ENCODE measurements at regions not wholly inside any gene's neighbourhood (a gene's known extent, or its start where the extent isn't known, plus 50 kb on each side); places are given as distances from the start of the nearest gene placed in this dataset.

DNA sequence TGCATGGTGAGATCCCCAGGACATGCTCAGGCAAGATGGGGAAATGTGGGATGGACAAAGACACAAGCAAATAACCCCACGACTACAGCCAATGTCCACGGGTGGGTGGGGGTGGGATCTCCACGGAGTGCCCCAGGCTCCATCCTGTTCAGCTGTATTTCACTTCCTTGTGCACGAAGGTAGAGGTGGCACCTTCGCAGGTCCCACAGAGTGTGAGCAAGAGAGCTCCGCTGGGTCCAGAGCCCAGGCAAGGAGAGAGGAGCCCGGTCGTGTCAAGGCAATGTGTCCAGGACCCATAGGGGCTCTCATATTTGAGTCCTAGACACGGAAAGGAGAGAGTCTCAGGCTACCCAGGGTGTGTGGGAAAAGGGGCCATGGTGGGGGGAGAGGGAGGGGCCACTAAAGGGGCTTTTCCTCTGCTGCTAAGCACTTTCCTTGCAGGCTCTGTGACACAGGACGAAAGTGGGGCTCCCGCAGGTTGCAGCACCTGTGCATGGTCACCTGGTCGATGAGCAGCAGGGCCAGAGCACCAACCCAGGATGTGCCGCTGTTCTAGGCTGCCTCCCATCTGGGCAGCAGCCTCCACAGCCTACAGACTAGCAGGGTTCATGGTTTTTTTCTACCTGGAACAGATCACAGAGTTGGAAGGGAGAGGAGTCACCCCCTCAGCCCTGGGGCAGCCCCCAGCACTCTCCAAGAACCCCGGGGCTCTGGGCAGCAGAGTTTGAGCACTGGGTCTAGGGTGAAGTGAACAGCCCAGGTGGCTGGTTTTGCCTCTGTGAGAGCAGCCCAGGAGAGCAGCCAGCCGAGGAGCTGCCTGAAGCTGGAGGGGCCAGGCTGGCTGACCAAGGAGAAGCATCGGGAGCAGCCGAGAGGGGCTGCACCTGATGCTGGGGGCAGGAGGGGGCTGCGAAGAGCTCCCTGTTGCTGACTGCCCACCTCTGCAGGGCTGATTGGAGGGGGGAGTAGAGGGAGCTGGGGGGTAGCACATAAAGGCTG is 100.7 kb upstream of the MVB12B start:
- no peak for DNase-seq

DNA sequence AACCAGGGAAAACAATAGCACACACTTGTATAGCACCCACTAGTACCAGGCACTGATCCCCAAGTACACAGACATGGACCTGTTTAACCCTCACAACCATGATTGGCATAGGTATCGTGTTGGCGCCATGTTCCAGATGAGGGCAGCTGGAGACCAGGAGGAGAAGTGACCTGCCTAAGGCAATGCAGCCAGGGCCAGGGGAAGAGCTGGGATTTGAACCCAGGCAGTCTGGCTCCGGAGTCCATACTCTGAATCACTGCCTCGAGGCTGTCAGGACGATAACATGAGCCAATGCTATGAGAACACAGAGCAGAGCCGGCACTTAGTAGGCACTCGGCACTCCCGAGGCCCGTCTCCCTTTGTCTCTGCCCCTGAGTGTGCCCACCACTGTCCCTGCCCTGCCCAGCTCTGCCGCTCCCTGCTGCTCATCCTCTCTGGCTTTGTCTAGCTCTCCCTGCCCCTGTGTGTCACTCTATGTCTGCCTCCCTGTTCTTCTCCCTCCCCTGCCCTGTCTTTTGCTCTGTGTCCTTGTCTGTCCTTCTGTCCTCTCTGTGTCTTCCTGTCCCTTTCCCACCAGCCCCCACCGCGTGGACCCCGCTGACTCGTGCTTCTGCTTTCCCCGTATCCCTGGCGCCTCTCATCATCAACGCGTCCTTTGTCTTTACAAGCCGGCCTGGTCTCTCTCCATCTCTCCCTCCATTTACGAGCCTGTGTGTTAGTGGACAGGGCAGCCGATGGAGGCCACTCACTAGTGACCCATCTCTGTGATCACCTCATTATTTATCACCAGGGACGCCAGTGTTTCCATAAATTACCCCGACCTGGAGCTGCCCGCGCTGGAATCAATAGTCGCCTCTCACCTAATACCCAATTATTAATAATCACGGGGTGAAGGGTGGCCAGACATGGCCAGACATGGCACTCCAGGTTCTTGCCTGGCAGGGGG is 99.4 kb upstream of the MVB12B start:
- no peak for DNase-seq

DNA sequence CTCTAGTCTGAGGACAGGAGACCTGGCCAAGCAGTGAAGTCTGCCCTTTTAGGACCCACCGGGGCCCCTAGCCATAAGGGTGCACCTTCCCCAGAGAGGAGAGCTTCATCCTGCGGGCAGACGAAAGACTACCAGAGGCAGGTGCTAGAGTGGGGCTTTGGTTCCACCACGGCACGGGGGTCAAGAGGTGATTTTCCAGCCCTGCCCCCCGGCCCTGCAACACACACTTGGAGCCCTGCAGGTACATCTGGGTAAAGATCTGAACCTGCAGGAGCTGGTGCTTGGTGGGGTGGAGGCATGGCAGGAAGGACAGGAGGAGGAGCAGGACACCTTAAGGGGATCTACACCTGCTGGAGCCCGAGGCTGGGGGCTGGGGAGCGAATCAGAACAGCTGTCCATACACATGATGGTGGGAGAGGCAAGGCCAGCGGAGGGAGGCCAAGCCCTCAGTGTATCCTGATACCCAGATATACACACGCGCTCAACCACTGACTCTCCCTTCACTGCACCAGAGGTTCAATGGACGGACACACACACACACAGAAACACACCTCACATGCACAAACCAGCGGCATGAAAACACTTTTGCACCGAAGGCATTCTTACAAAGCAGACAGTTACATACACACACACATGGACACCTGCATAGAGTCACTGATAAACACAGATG is 98.4 kb upstream of the MVB12B start:
- no peak for DNase-seq

DNA sequence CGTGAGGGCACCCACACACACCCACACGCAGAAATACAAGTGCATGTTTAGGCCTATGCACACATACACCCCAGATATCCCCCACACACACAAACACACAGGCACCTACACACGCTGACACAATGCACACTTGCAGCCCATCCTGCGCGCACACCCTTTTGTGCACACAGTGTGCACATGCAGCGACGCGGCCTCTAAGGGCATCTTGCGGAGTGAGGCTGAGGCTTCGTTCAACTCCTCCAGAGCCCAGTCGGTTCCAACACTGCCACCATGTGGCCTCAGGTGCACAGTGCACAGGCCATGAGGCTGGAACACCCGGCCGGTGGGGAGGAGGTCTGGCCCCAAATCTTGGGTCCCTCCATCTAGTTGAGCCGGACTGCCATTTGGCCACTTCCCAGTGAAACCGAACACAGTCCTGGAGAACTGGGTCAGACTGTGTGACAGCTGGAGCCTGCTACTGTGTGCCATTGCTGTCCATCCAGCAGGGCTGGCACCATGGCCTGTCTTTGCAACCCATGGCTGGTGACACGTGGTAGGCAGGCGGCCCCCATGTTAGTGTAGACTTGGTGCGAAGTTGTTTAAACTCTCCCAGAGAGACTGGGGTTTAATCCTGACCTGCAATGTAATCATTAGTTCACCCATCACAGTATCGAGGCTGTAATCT is 97.7 kb upstream of the MVB12B start:
- DNase-seq: peak; percentile 71

DNA sequence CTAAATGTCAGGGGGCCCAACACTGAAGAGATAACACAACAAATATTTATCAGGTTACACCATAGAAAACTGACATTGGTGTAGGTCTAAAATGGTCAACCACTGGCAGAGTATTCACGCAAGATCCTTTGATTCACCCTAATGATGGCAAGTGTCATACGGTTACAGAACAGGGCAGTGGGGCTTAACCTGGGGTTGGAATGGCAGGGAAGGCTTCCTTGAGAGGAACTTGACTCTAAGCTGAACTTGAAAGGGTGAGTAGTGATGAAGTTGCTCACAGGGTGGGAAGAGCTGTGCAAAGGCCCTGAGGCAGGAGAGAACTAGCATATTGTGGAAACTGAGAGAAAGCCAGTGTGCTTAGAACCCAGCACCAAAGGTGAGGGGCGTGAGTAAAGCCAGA is 97.1 kb upstream of the MVB12B start:
- DNase-seq: no peak

DNA sequence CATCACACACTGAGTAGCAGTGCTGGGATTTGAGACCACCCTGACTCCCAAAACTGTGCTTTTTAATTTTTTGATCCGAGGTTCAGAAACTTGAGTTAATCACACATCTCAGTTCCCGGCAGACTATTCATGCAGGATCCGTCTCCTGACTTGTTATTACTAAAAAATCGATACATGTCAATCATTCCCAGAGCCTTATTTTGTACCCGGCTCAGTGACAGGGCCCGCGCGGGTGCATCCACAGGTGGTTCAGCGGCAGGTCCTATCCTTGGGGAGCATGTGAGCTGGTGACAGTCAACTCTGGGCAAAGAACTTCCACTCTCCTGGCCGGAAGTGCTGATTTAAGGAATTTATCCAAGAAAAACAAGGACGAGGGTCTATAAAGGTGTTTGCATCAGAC is 95.9 kb upstream of the MVB12B start:
- DNase-seq: no peak

DNA sequence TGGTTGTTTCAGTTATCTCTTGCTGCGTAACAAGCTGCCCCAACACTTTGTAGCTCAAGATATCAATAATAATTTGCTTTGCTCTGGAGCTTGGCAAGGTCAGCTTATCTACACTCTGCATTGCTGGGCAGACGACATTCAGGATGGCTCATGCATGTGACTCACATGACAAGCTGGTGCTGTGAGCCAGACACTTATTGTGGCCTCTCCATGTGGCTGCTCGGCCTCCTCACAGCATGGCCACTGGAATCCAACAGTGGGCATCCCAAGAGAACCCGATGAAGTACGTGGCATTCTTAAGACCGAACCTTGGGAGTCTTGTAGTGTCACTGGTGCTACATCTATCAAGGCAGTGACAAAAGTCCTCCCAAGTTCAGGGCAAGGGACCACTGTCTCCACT is 94.2 kb upstream of the MVB12B start:
- DNase-seq: no peak

DNA sequence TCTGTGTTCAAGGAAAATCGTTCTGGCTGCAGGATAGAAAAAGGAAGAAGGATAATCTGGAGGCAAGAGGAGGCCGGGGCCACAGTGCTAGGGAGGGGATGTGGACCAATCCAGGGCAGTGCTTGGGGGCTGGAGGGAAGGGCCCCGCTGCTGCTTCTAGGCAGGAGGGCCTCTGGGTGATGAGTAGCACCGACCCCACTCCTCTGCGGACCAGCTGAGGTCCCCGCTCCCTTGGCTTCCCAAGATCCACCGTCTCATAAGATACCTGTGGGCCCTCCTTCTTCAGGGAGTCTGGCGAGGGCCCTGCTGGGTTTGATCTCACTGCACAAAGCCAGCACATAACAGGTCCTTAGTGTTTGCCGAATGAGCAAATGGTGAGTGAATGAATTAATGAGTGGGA is 93.5 kb upstream of the MVB12B start:
- DNase-seq: no peak

DNA sequence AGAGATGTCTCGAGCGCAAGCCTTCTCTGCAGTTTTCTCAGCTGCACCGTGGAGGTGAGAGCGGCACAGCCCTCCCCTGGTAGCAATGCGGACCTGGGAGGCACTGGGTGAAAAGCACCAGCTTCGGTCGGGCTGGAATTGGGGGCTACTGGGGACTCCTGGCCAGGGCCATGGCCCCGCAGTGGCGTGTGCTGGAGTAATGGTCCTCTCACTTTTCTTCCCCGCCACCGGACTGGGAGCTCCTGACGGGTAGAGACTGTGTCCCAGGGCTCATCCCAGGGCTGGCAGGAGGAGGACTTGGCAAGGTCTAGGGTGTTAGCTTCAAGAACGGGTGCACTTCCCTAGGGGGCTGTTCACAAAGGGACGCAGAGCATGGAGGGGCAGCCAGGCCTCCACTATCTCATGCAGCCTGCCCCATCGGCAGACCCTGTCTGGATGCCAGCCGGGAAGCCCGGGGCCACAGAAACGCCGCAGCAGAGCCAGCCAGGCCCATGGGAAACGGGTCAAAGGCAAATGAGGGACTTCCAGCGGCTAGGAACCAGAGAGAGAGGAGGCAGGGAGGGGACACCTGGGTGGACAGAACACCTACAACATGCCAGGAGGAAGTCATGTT is 92.6 kb upstream of the MVB12B start:
- no peak for DNase-seq

DNA sequence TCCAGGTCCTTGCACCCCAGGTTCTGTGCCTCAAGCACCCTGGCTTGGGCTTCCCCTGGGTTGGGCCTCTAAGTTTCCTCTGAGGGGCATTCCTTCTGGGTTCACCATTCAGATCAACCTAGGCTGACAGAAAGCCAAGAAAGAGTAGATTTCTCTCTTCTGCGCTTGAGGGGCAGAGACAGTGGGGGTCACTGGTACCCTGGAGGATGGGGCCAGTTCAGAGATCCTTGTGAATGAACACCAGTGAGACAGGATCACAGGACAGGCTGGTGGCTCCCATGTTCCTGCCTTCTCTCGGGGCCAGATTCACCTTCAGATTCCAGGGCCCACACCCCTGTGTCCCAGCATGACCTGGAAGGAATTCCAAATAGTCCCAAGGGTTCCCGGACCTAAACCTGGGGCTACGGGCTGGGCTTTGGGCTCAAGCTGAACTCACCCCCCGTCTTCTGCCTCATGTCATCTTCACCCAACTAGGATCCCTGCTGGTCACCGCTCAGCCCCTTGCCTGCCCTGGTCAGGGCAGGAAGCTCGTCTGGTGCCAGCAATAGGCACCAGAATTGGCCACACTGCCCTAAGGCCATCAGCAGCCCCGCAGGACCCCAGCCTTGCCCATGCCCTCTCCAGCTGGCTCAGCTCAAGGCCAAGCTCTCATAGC is 91.8 kb upstream of the MVB12B start:
- DNase-seq: no peak

DNA sequence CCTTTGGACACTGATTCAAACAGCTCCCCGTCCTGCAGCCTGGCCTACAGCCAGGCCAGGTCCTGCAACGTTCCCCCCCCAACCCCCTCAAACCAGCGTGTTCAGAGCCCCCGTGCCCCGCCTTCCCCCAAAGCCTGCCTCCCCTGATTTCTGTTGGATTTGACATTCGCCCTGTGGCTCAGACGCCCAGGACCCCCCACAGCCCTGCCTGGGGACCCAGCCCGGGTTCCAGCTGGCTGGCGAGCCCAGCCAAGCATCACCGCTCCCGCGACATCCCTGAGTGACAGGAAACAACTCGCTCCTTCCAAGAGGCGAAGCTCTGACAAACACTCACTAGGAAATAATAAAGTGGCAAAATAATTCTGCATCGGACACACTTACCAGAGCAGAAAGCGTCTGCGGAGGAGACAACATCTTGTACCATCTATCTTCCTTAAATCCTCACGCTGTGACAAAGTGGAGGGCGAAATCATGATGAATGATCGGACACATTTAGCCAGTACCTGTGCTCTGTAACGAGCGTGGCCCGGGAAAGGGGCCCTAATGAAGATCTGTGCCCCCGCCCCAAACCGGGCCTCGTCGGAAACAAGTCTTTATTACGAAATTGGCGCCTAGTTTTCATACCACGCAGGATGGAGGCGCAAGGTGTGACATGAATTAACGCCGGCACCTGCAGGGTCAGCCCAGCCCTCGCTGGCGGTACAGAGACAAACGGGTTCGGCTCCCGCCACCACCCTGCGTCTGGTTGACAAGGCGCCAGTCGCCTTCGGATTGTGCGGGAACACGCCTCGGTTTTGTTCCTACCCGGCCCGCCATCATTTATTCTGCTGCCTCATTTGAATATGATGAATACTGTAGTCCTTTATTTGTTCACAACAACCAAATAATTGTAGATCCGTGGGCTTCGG is 91.0 kb upstream of the MVB12B start:
- DNase-seq: no peak

DNA sequence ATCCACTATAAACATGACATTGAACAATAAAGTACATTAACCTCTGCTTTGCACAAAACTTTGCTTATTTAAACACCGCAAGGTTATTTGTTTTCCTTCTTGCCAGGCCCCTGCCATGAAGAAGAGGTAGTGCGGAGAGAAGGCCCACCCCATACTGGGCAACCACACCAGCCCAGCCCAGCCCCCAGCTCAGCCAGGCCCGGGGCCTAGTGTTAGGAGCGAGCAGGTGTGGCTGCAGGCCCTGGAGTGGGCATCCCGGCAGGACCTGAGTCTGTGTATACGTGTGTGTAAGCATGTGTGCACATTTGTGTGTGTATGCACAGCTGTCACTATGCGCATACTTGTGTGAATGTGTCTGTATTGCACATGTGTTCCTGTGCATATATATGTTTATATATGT is 90.4 kb upstream of the MVB12B start:
- DNase-seq: no peak

DNA sequence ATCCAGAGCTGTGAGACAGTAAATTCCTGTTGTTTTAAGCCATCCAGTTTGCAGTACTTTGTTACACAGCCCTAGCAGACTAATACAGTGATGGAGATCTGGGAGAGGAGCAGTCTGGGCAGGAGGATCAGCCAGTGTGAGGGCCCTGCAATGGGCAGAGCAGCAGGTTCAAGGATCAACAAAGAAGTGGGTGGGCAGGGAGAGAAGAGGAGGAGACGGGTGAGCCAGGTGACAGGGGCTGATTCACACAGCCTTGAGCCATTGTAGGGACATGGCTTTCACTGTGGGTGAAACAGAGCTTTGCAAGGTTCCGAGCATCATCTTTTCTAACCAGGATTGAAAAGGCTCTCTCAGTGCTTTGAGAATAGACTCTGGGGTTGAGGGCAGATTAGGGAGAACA is 88.2 kb upstream of the MVB12B start:
- no peak for DNase-seq

DNA sequence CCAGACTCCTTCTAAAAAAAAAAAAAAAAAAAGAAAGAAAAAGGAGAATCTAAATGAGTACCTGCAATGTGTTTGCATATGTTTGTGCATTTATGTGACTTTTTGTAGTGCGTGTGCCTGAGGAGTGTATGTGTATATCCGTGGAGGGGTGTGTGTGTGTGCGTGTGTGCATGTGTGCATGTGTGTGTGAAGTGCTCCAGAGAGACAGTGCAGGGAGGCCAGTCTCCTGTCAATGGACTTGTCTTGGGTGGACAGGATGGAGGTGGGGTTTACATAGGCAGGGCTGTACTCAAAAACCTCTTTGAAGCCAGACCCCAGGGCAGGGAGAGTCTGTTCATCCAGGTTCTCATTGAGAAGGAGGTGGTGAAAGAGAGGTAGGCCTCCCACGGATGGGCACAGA is 87.1 kb upstream of the MVB12B start:
- DNase-seq: no peak

DNA sequence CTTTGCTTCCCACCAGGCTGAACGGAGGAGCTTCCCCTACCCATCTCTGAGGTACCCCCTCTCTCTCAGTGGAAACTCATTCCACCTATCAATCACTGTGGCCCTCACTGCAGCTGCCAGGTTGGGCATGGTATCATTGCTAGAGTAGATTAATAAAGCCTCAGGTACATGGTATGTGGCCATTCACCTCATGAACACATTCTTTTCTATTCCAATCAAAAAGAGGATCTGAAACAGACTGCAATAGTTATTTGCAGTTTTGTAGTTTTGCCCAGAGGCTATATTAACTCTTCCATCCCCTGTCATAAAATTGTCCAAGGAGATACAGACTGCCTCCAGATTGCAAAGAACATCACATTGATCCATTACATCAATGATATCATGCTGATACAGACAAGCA is 85.8 kb upstream of the MVB12B start:
- no peak for DNase-seq

DNA sequence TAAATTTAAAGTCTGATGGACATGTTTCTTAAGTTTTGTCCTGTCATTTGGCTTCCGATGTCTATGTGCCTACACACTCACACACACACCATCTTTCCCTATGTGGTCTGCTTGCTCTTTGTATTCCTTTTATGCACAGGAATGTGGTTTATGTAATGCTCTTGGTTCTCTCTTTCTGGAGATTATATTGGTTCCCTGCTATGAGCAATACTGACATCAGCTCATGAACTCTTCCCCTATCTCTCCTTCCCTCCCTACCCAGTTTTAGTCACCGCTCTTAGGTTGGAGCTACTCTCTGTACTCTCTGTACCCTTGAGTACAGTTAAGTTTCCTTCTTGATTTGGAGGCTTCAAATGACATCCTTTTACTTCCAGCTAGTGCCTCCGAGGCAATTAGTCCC is 77.9 kb upstream of the MVB12B start:
- DNase-seq: no peak

DNA sequence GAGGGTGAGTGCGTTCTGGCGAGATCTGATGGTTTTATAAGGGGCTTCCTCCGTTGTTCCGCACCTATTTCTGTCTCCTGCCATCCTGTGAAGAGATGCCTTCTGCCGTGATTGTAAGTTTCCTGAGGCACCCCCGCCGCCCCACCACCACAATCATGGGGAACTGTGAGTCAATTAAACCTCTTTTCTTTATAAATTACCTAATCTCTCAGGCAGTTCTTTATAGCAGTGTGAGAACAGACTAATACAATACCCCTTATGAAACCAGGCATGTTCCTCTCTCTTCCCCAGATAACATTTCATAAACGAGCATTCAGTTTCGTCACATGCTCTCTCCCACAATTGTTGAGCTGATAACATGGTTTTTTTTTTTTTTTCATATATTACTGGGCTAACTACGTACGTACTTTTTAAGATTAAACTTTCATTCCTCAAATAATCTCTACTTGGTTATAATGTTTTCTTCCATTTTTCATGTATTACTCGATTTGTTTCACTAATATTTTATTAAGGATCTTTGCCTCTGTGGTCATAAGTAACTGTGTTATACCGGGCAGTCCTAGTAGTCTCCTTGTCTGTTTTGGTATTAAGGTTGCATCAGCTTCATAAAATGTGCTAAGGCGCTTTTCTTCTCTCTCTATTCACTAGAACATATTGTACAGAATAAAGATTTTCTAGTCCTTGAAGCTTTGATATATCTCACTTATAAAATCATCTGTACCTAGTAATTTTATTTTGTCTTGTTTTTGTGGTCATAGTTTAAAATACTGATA is 64.9 kb upstream of the MVB12B start:
- no peak for DNase-seq

DNA sequence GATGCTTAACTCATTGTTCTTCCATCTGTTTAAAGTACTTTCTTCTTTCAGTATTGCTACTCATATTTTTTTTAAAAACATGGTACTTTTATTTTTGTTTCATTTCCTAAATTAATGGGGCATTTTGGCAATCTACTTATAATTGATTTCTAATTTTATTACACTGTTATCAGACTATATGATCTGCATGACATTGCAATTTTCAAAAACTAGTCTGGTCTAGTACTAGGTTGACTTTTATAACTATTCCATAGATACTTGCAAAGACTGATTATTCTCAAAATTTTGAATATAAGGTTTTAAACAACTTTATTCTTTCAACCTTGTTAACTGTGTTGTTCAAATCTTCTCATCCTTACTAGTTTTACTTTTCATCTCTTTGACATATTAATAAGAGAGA is 63.9 kb upstream of the MVB12B start:
- DNase-seq: no peak

DNA sequence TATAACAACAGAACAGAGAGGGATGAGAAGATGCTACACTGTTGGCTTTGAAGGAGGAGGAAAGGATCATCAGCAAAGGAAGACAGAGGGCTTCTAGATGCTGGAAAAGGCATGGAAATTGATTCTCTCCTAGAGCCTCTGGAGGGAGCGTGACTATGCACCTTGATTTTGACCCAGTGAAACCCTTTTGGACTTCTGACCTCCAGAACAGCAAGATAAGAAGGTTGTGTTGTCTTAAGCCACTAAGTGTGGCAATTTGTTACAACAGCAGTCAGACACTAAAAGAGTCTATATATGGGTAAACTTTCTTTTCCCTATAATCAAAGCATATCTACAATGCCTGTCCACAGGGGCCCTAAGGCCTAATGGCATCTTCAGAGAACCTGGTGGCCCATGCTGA is 56.1 kb upstream of the MVB12B start:
- DNase-seq: no peak
